ENCODE measurements at regions not wholly inside any gene's neighbourhood (a gene's known extent, or its start where the extent isn't known, plus 50 kb on each side); places are given as distances from the start of the nearest gene placed in this dataset.

- in situ Hi-C loops (cut with MboI; ENCODE audit: low sequenced_read_pairs in 4 of 4), result no loop called here
These were observed 69.8 kb upstream of the HAO2 start for GRCh38 chr1:119298687-119299303.

GRCh38 chr1:119302011-119302410, 66.6 kb upstream of the HAO2 start:
- H3K4me3 ChIP-seq, result no peak overlapping the region
- DNase-seq, result no peak
- no peaks in the 10 kb centered on the region for H3K4me1 ChIP-seq
- H3K9me3 ChIP-seq, result no peaks in the 10 kb centered on the region
- no peaks in the 10 kb centered on the region for H3K36me3 ChIP-seq
- peaks cover 0 to 4% (median 0%) of the 10 kb centered on the region in 3 donors for H3K27me3 ChIP-seq
- H3K27ac ChIP-seq, result no peak overlapping the region
- ATAC-seq, result no peak
- no peak for TF ChIP-seq CTCF (IDR thresholded peaks at IDR 0.05 in 4 of 5, conservative IDR thresholded peaks at IDR 0.05 in 1 of 5)
- TF ChIP-seq POLR2A (IDR thresholded peaks at IDR 0.05), result no peak
- intact Hi-C loops (cut with DNase I; ENCODE audit: low total_unique reads), result no loop called here
- in situ Hi-C loops (cut with MboI; ENCODE audit: low sequenced_read_pairs in 4 of 4), result no loop called here

More at GRCh38 chr1:119298687-119299303, 69.8 kb upstream of the HAO2 start:
- H3K27ac ChIP-seq, result no peak overlapping the region
- intact Hi-C loops (cut with DNase I; ENCODE audit: low total_unique reads), result no loop called here
- no peaks in the 10 kb centered on the region for H3K36me3 ChIP-seq
- ATAC-seq (no peak), DNase-seq (no peak)
- no peak overlapping the region for H3K4me3 ChIP-seq
- TF ChIP-seq POLR2A (IDR thresholded peaks at IDR 0.05), result no peak
- no peak for TF ChIP-seq CTCF (IDR thresholded peaks at IDR 0.05 in 4 of 5, conservative IDR thresholded peaks at IDR 0.05 in 1 of 5)
- H3K27me3 ChIP-seq, result no peaks in the 10 kb centered on the region
- H3K4me1 ChIP-seq, result no peaks in the 10 kb centered on the region
- no peaks in the 10 kb centered on the region for H3K9me3 ChIP-seq

GRCh38 chr1:119308130-119308700, 60.4 kb upstream of the HAO2 start:
- TF ChIP-seq POLR2A (IDR thresholded peaks at IDR 0.05) (no peak), CTCF (IDR thresholded peaks at IDR 0.05 in 4 of 5, conservative IDR thresholded peaks at IDR 0.05 in 1 of 5) (no peak)
- in situ Hi-C loops (cut with MboI; ENCODE audit: low sequenced_read_pairs in 4 of 4), result no loop called here
- ATAC-seq, result no peak

GRCh38 chr1:119308806-119309205, 59.8 kb upstream of the HAO2 start:
- Histone ChIP-seq H3K4me1 (no peaks in the 10 kb centered on the region), H3K9me3 (no peaks in the 10 kb centered on the region), H3K4me3 (no peak overlapping the region), H3K27ac (no peak overlapping the region), H3K36me3 (no peaks in the 10 kb centered on the region), H3K27me3 (peaks cover 0 to 4% (median 0%) of the 10 kb centered on the region in 3 donors)
- in situ Hi-C loops (cut with MboI; ENCODE audit: low sequenced_read_pairs in 4 of 4), result no loop called here
- intact Hi-C loops (cut with DNase I; ENCODE audit: low total_unique reads), result no loop called here
- DNase-seq (no peak), ATAC-seq (no peak)
- no peak for TF ChIP-seq CTCF (IDR thresholded peaks at IDR 0.05 in 4 of 5, conservative IDR thresholded peaks at IDR 0.05 in 1 of 5)
- TF ChIP-seq POLR2A (IDR thresholded peaks at IDR 0.05), result no peak

More at GRCh38 chr1:119308130-119308700, 60.4 kb upstream of the HAO2 start:
- peaks cover 0 to 4% (median 0%) of the 10 kb centered on the region in 3 donors for H3K27me3 ChIP-seq
- no peaks in the 10 kb centered on the region for H3K4me1 ChIP-seq
- H3K27ac ChIP-seq, result no peak overlapping the region
- no peaks in the 10 kb centered on the region for H3K36me3 ChIP-seq
- H3K4me3 ChIP-seq, result no peak overlapping the region
- no peaks in the 10 kb centered on the region for H3K9me3 ChIP-seq
- no peak for DNase-seq
- intact Hi-C loops (cut with DNase I; ENCODE audit: low total_unique reads), result no loop called here

All from gastrocnemius medialis (tissue), 4 donors.